ENCODE measurements at regions not wholly inside any gene's neighbourhood (a gene's known extent, or its start where the extent isn't known, plus 50 kb on each side); places are given as distances from the start of the nearest gene placed in this dataset.

DNA sequence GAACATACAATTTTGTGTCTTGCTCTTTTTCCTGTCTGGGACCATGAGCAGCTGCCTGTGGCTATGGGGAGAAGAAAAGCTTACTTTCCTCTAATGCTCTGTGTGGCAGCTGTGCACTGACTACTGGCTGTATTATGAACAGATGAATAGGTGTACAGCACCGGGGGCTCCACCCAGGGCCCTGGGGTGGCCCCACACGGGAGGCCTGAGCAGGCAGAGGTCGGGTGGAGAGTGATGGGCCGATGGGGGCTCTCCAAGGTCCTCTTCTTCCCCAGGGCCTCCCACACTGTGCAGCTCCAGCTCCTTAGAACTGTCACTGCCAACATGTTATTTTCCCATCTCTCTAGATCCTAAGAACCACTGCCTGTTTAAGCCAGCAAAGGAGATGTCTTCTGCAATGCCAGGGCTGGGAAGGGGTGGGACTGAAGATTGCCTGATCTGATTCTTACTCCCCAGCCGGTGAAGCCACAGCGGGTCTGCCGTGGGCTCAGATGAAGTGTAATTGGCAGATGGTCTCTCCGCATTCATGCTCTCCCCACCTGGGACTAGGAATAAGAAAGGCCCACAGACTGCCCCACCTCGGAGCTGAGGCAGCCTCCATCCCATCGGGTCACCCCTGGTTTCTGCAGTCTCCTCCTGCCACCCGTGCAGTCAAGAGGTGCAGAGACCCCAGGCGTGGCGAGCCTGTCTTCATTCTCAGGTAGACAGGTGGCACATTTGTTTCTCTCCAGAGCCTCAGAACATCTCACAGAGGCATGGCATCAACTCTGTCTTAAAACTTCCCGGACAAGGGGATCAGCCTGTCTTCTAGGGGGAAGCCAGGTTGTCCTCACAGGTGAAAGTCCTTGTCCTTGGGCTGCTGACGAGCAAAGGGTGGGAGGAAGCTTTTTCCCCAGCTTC, 186.5 kb upstream of the GALNT2 start:
- Histone ChIP-seq H3K9me3 (no peaks in the 10 kb centered on the region), H3K4me3 (ENCODE audit: low read depth in 1 of 2, low read length in 1 of 2) (no peak overlapping the region), H3K27ac (no peak overlapping the region), H3K4me1 (ENCODE audit: control insufficient read depth in 1 of 2, insufficient read depth in 1 of 2, low read depth in 1 of 2, low read length in 1 of 2) (no peaks in the 10 kb centered on the region), H3K27me3 (peaks cover 36% of the 10 kb centered on the region), H3K36me3 (no peaks in the 10 kb centered on the region)
- TF ChIP-seq CTCF (IDR thresholded peaks at IDR 0.05) = no peak

DNA sequence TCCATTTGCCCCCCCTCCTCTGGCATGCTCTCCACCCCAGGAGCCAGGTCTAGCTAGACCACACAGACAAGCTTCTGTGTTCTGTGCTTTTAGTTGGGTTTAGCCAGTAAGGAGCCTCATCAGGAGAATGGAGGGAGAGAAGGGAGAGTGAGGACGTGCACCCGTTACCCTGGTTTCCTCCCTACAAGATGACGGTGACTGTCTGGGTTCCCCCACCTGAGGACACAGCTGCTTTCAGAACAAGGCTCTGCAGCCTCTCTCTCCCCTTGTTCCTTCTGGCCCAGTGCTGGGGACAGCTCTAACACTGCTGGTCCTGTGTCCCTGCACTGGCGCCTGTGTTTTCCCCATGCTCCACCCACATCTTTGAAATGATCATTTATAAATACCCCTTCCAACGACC, 184.4 kb upstream of the GALNT2 start:
- H3K27me3 ChIP-seq = peaks cover 33% of the 10 kb centered on the region
- H3K9me3 ChIP-seq = no peaks in the 10 kb centered on the region
- H3K36me3 ChIP-seq = no peaks in the 10 kb centered on the region
- H3K4me1 ChIP-seq (ENCODE audit: control insufficient read depth in 1 of 2, insufficient read depth in 1 of 2, low read depth in 1 of 2, low read length in 1 of 2) = no peaks in the 10 kb centered on the region
- no peak overlapping the region for H3K27ac ChIP-seq
- no peak overlapping the region for H3K4me3 ChIP-seq (ENCODE audit: low read depth in 1 of 2, low read length in 1 of 2)
- TF ChIP-seq CTCF (IDR thresholded peaks at IDR 0.05) = no peak

GRCh38 chr1:229883504-229884200, 183.4 kb upstream of the GALNT2 start:
- TF ChIP-seq CTCF (IDR thresholded peaks at IDR 0.05) = no peak
- Histone ChIP-seq H3K9me3 (no peaks in the 10 kb centered on the region), H3K36me3 (no peaks in the 10 kb centered on the region)

DNA sequence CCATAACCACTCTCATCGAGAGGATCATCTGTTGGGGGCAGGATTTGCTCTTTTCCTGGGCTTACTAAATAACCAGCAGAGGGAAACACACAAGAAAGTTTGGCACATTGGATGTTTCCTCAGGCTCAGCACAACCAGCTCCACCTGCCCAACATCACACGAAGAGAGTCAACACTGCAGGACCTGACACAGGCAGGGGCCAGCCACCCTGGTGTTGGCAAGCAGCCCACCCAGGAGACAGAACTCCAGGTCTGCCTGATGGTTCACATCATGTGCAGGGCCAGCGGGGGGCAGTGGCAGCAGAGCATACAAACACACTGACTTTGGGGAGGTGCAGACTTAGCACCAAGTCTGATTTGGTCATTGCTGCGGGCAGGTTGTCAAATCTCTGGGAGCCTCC, 182.3 kb upstream of the GALNT2 start:
- Histone ChIP-seq H3K36me3 (no peaks in the 10 kb centered on the region), H3K4me1 (ENCODE audit: control insufficient read depth in 1 of 2, insufficient read depth in 1 of 2, low read depth in 1 of 2, low read length in 1 of 2) (no peaks in the 10 kb centered on the region), H3K27me3 (peaks cover 12% of the 10 kb centered on the region), H3K9me3 (no peaks in the 10 kb centered on the region), H3K4me3 (ENCODE audit: low read depth in 1 of 2, low read length in 1 of 2) (no peak overlapping the region), H3K27ac (no peak overlapping the region)
- no peak for TF ChIP-seq CTCF (IDR thresholded peaks at IDR 0.05)

More at GRCh38 chr1:229883504-229884200, 183.4 kb upstream of the GALNT2 start:
- no peak overlapping the region for H3K27ac ChIP-seq
- H3K4me3 ChIP-seq (ENCODE audit: low read depth in 1 of 2, low read length in 1 of 2) = no peak overlapping the region
- no peaks in the 10 kb centered on the region for H3K4me1 ChIP-seq (ENCODE audit: control insufficient read depth in 1 of 2, insufficient read depth in 1 of 2, low read depth in 1 of 2, low read length in 1 of 2)
- H3K27me3 ChIP-seq = peaks cover 24% of the 10 kb centered on the region

GRCh38 chr1:229885568-229886495, 181.2 kb upstream of the GALNT2 start:
- Histone ChIP-seq H3K4me1 (ENCODE audit: control insufficient read depth in 1 of 2, insufficient read depth in 1 of 2, low read depth in 1 of 2, low read length in 1 of 2) (no peaks in the 10 kb centered on the region), H3K4me3 (ENCODE audit: low read depth in 1 of 2, low read length in 1 of 2) (no peak overlapping the region), H3K9me3 (no peaks in the 10 kb centered on the region), H3K27ac (no peak overlapping the region), H3K36me3 (no peaks in the 10 kb centered on the region), H3K27me3 (peaks cover 2% of the 10 kb centered on the region)
- no peak for TF ChIP-seq CTCF (IDR thresholded peaks at IDR 0.05)
